Calu3 (cell line): ENCODE measurements at regions not wholly inside any gene's neighbourhood (a gene's known extent, or its start where the extent isn't known, plus 50 kb on each side); places are given as distances from the start of the nearest gene placed in this dataset.
"Not testable (repeated sequence)": the region's sequence is repeated elsewhere in the genome, so short reads cannot be mapped to it uniquely, and the experiment has no call there.

Experiments used
- BruUV-seq: library from RNA; stranded (reverse); fragments of 400-500 nt; replicated peaks from 2 replicates; lab custom pipeline; 2021; lab: Mats Ljungman, UMichigan
- CTCF ChIA-PET: fragments of 300-600 bp; sonication (Branson Sonifier 250); formaldehyde crosslinking; loops from one replicate; lab custom pipeline; 2022; ENCODE audit warnings: antibody characterized with exemption; lab: Charles Lee
- DNase-seq: peaks from one replicate; pipeline ENCODE4 v3.0.0; 2022
- H3K27ac Mint-ChIP-seq: one replicate; pipeline ENCODE4 v1.8.0; 2022; ENCODE audit warnings: mixed read lengths; ENCODE audit not compliant: unreplicated experiment
- H3K27me3 Mint-ChIP-seq: one replicate; pipeline ENCODE4 v1.8.0; 2022; ENCODE audit warnings: mixed read lengths; ENCODE audit not compliant: unreplicated experiment
- H3K36me3 Mint-ChIP-seq: one replicate; pipeline ENCODE4 v1.8.0; 2022; ENCODE audit warnings: mild to moderate bottlenecking, moderate library complexity, mixed read lengths; ENCODE audit not compliant: insufficient read depth, unreplicated experiment
- H3K4me1 Mint-ChIP-seq: one replicate; pipeline ENCODE4 v1.8.0; 2022; ENCODE audit warnings: mild to moderate bottlenecking, low read depth, mixed read lengths; ENCODE audit not compliant: unreplicated experiment
- H3K4me3 Mint-ChIP-seq: one replicate; pipeline ENCODE4 v1.8.0; 2022; ENCODE audit warnings: mild to moderate bottlenecking, low read depth, moderate library complexity, mixed read lengths; ENCODE audit not compliant: unreplicated experiment
- H3K9me3 Mint-ChIP-seq: one replicate; pipeline ENCODE4 v1.8.0; 2022; ENCODE audit warnings: low read depth, mixed read lengths; ENCODE audit not compliant: unreplicated experiment
- CTCF ChIP-seq: fragments of 200-600 bp; IDR thresholded peaks from one replicate; pipeline ENCODE4 v1.8.0; 2022; ENCODE audit warnings: antibody characterized with exemption; ENCODE audit not compliant: unreplicated experiment
- intact Hi-C: fragments of 100-400 bp; cut with micrococcal nuclease; formaldehyde crosslinking; loops from one replicate; pipeline ENCODE4 v1.10.0; 2022; ENCODE audit not compliant: unreplicated experiment

GRCh38 chr11:98411777-98412176 is 609.0 kb upstream of the CNTN5 start:
- Mint-ChIP-seq H3K9me3 (peaks cover 13% of the 10 kb centered on the region), H3K27me3 (no peaks in the 10 kb centered on the region), H3K36me3 (no peaks in the 10 kb centered on the region), H3K4me3 (no peak overlapping the region), H3K27ac (no peak overlapping the region), H3K4me1 (no peaks in the 10 kb centered on the region)
- BruUV-seq = no TSS peak
- CTCF ChIA-PET = no interaction called here
- no peak for TF ChIP-seq CTCF
- intact Hi-C loops = no loop called here
- no peak for DNase-seq

GRCh38 chr11:98417256-98417755 is 603.4 kb upstream of the CNTN5 start:
- Mint-ChIP-seq H3K4me1 (no peaks in the 10 kb centered on the region), H3K36me3 (no peaks in the 10 kb centered on the region), H3K4me3 (no peak overlapping the region), H3K27me3 (no peaks in the 10 kb centered on the region), H3K27ac (no peak overlapping the region), H3K9me3 (peaks cover 7% of the 10 kb centered on the region)
- DNase-seq = no peak
- no TSS peak for BruUV-seq
- CTCF ChIA-PET = no interaction called here
- no peak for TF ChIP-seq CTCF
- intact Hi-C loops = no loop called here

GRCh38 chr11:98423933-98424332 is 596.8 kb upstream of the CNTN5 start:
- BruUV-seq = no TSS peak
- H3K4me3 Mint-ChIP-seq = no peak overlapping the region
- CTCF ChIA-PET = no interaction called here
- peaks cover 9% of the 10 kb centered on the region for H3K9me3 Mint-ChIP-seq
- H3K4me1 Mint-ChIP-seq = no peaks in the 10 kb centered on the region
- intact Hi-C loops = no loop called here
- no peaks in the 10 kb centered on the region for H3K27me3 Mint-ChIP-seq
- no peaks in the 10 kb centered on the region for H3K36me3 Mint-ChIP-seq
- DNase-seq = no peak
- no peak overlapping the region for H3K27ac Mint-ChIP-seq
- no peak for TF ChIP-seq CTCF

GRCh38 chr11:98424773-98425172 is 596.0 kb upstream of the CNTN5 start:
- H3K4me3 Mint-ChIP-seq, H3K4me1 Mint-ChIP-seq, H3K36me3 Mint-ChIP-seq, BruUV-seq, intact Hi-C loops, H3K27ac Mint-ChIP-seq, CTCF ChIA-PET, H3K27me3 Mint-ChIP-seq, DNase-seq, H3K9me3 Mint-ChIP-seq: not testable (repeated sequence)

- Mint-ChIP-seq H3K4me3 (no peak overlapping the region), H3K27me3 (no peaks in the 10 kb centered on the region), H3K9me3 (no peaks in the 10 kb centered on the region), H3K36me3 (no peaks in the 10 kb centered on the region), H3K27ac (no peak overlapping the region), H3K4me1 (no peaks in the 10 kb centered on the region)
- no TSS peak for BruUV-seq
- TF ChIP-seq CTCF = no peak
- intact Hi-C loops = no loop called here
- DNase-seq = no peak
- CTCF ChIA-PET = interaction anchor here (0.6 kb wide), 1 partner anchor 1313 kb away, joined by 3 read pairs; no protein-coding TSS in a partner anchor
These were observed 589.0 kb upstream of the CNTN5 start for GRCh38 chr11:98431463-98432359.
